ENCODE measurements at regions not wholly inside any gene's neighbourhood (a gene's known extent, or its start where the extent isn't known, plus 50 kb on each side); places are given as distances from the start of the nearest gene placed in this dataset.
"Not testable (repeated sequence)": the region's sequence is repeated elsewhere in the genome, so short reads cannot be mapped to it uniquely, and the experiment has no call there.

DNA sequence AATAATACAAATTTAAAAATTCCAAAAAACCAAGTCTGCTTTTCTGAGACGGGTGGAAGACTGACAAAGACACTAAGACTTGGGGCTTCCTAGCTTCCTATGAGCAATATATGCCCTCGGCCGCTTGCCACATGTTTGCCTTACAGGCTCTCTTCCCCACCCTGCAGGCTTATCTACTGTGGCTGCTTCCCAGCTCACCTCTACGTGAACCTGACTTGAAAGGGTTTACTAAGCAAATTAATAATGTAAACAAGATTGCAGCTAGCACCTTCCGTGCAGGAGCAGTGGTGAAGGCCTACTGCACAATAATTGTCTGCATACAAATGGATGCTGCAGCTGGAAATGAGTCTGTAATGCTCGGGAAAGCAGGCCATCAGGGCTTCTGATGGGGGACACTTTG is 152.9 kb upstream of the DAB1 start:
- ATAC-seq, result no peak
- 70 to 80% methylated on average over 4 to 5 of the region's 6 CpGs for WGBS, 2 donors (ENCODE audit: low coverage in 1 of 2)

DNA sequence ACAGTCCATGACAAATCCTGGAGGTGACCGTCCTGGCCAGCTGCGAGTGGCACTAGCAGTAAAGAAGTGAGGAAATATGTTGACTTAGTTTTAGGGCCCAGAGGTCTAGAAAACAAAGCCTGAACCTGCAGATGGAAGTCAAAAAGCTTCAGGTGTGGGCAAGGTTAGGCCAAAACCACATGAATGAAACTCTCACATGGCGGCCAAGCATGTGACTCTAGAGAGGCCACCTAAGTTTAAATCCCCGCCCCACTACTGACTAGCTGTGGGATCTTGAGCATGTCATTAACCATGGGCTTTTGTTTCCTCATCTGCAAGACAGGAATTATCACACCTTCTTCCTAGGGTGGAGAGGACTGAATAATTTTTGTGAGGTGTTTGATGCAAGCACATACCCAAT is 148.2 kb upstream of the DAB1 start:
- Histone ChIP-seq H3K36me3 (no peaks in the 10 kb centered on the region), H3K9me3 (peaks cover 0 to 8% (median 0%) of the 10 kb centered on the region in 3 donors), H3K4me1 (no peaks in the 10 kb centered on the region), H3K27ac (no peak overlapping the region), H3K27me3 (no peaks in the 10 kb centered on the region), H3K4me3 (no peak overlapping the region)
- TF ChIP-seq, protein P1, sequence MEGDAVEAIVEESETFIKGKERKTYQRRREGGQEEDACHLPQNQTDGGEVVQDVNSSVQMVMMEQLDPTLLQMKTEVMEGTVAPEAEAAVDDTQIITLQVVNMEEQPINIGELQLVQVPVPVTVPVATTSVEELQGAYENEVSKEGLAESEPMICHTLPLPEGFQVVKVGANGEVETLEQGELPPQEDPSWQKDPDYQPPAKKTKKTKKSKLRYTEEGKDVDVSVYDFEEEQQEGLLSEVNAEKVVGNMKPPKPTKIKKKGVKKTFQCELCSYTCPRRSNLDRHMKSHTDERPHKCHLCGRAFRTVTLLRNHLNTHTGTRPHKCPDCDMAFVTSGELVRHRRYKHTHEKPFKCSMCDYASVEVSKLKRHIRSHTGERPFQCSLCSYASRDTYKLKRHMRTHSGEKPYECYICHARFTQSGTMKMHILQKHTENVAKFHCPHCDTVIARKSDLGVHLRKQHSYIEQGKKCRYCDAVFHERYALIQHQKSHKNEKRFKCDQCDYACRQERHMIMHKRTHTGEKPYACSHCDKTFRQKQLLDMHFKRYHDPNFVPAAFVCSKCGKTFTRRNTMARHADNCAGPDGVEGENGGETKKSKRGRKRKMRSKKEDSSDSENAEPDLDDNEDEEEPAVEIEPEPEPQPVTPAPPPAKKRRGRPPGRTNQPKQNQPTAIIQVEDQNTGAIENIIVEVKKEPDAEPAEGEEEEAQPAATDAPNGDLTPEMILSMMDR (IDR thresholded peaks at IDR 0.05), result no peak
- TF ChIP-seq POLR2A (IDR thresholded peaks at IDR 0.05) (no peak), EP300 (IDR thresholded peaks at IDR 0.05) (no peak), POLR2AphosphoS5 (IDR thresholded peaks at IDR 0.05) (no peak)
- 97 to 100% methylated on average over 1 to 4 of the region's 4 CpGs for WGBS, 2 donors (ENCODE audit: low coverage in 1 of 2)
- ATAC-seq, result no peak

More for the DNA sequence above, 152.9 kb upstream of the DAB1 start:
- no peaks in the 10 kb centered on the region for H3K36me3 ChIP-seq
- peaks cover 0 to 12% (median 0%) of the 10 kb centered on the region in 3 donors for H3K4me1 ChIP-seq
- no peak overlapping the region for H3K4me3 ChIP-seq
- H3K27me3 ChIP-seq, result no peaks in the 10 kb centered on the region
- H3K27ac ChIP-seq, result no peak overlapping the region
- no peak for TF ChIP-seq POLR2A (IDR thresholded peaks at IDR 0.05)
- TF ChIP-seq, protein P1 (IDR thresholded peaks at IDR 0.05), result no peak
- TF ChIP-seq EP300 (IDR thresholded peaks at IDR 0.05), result no peak
- TF ChIP-seq POLR2AphosphoS5 (IDR thresholded peaks at IDR 0.05), result no peak
- no peaks in the 10 kb centered on the region for H3K9me3 ChIP-seq

DNA sequence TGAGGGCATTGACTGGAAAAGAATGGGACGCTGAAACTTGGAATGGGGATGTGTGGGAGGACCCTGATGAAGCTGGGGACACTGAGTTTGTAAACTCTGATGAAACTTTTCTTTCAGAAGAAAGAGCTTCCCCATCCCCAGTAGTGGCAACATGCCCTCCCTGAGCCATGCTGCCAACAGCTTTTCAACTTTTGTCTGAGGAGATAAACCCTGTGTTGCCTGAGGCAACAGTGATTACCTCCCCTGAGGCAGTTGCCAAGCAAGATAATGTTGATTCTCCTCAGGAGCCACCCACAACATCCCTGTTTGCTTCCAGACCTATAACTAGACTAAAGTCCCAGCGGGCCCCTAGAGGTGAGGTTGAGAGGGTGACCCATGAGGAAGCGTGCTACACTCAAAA is 134.2 kb upstream of the DAB1 start:
- H3K9me3 ChIP-seq, H3K4me3 ChIP-seq, ATAC-seq, H3K36me3 ChIP-seq, H3K4me1 ChIP-seq, H3K27me3 ChIP-seq, H3K27ac ChIP-seq: not testable (repeated sequence)
- 78 to 100% methylated on average over 1 to 2 of the region's 3 CpGs for WGBS, 2 donors (ENCODE audit: low coverage in 1 of 2)

DNA sequence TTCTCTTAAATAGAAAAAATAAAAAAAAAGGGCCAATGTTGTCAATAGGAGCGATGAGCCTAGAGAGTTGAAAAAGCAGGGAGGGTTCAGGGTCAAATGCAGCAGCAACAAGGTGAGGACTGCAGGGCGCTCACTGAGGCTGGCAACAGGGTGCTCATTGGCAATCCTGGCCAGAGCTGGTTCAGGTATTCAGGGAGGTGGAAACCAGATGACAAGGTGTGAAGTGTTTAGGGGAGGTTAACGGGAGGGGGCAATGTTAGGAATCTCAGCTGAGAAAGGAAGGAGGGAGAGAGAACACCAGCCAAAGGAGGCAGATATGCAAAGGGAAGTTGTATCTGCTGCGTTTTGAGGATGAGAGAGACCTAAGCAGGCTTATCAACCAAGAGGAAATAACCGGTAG is 129.8 kb upstream of the DAB1 start:
- Histone ChIP-seq H3K9me3 (no peaks in the 10 kb centered on the region), H3K27me3 (no peaks in the 10 kb centered on the region), H3K27ac (no peak overlapping the region), H3K4me3 (no peak overlapping the region), H3K4me1 (no peaks in the 10 kb centered on the region), H3K36me3 (no peaks in the 10 kb centered on the region)
- no peak for ATAC-seq
- 31 to 58% methylated on average over 5 of the region's 5 CpGs for WGBS, 2 donors (ENCODE audit: low coverage in 1 of 2)
- TF ChIP-seq POLR2AphosphoS5 (IDR thresholded peaks at IDR 0.05), result no peak
- no peak for TF ChIP-seq POLR2A (IDR thresholded peaks at IDR 0.05)
- no peak for TF ChIP-seq EP300 (IDR thresholded peaks at IDR 0.05)
- TF ChIP-seq, protein P1 (IDR thresholded peaks at IDR 0.05), result no peak

DNA sequence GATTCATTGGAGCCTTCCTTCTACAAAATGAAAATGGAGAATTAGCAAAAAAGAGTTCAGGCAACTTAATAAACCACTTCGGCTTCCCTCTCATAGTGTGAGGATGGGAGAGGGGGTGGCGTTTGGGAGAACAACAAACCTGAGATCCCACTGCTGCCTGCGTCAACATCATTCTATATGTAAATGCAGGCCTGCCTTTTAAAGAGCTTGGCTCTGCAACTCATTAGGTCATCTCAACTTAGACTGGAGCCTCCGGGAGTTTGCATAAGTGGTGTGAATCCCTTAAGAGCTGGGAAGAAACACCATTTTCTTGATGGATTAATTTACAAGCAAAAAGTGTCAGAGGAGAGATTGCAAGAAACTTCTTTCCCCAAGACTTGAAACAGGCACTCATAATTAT is 127.6 kb upstream of the DAB1 start:
- H3K27ac ChIP-seq, result no peak overlapping the region
- no peak overlapping the region for H3K4me3 ChIP-seq
- no peaks in the 10 kb centered on the region for H3K27me3 ChIP-seq
- WGBS, 2 donors (ENCODE audit: low coverage in 1 of 2), result 44 to 59% methylated on average over 4 of the region's 4 CpGs
- no peaks in the 10 kb centered on the region for H3K4me1 ChIP-seq
- TF ChIP-seq EP300 (IDR thresholded peaks at IDR 0.05) (no peak), POLR2A (IDR thresholded peaks at IDR 0.05) (no peak), POLR2AphosphoS5 (IDR thresholded peaks at IDR 0.05) (no peak)
- TF ChIP-seq, protein P1 (IDR thresholded peaks at IDR 0.05), result no peak
- H3K9me3 ChIP-seq, result no peaks in the 10 kb centered on the region
- ATAC-seq, result no peak
- H3K36me3 ChIP-seq, result no peaks in the 10 kb centered on the region
